GM12878 (cell line): ENCODE measurements at regions not wholly inside any gene's neighbourhood (a gene's known extent, or its start where the extent isn't known, plus 50 kb on each side); places are given as distances from the start of the nearest gene placed in this dataset.

ENCODE experiments used
- CTCF ChIP-seq, 3 experiments: IDR thresholded peaks in 2 of 3; conservative IDR thresholded peaks in 1 of 3; 2 replicates each; pipeline ENCODE4 v1.5.1; 2011; ENCODE audit warnings: low read depth in 3 of 3, low read length in 3 of 3, mild to moderate bottlenecking in 3 of 3, control low read depth in 2 of 3, moderate library complexity in 2 of 3, inconsistent platforms in 1 of 3, mixed read lengths in 1 of 3; ENCODE audit not compliant: control insufficient read depth in 2 of 3, insufficient read depth in 1 of 3; ENCODE audit errors: extremely low read depth in 1 of 3
- EP300 ChIP-seq, 2 experiments: fragments of 150-350 bp in 1 of 2; IDR thresholded peaks; 2 replicates each; pipeline ENCODE4 v1.6.1; 2011 to 2012; ENCODE audit warnings: low read depth in 2 of 2, low read length in 2 of 2, borderline replicate concordance in 1 of 2, improper control_type of control experiment in 1 of 2, inconsistent platforms in 1 of 2; ENCODE audit not compliant: control insufficient read depth in 1 of 2
- HDAC2 ChIP-seq: fragments of 200-600 bp; sonication (generic); IDR thresholded peaks from 2 replicates; pipeline ENCODE4 v1.6.1; 2017
- MAX ChIP-seq: IDR thresholded peaks from 2 replicates; pipeline ENCODE4 v1.6.1; 2012; ENCODE audit warnings: low read depth, low read length, improper control_type of control experiment

GRCh38 chr9:96158147-96158546 is 143.8 kb downstream of the HSD17B3 start:
- TF ChIP-seq EP300 (IDR thresholded peaks at IDR 0.05; ENCODE audit: borderline replicate concordance in 1 of 2, control insufficient read depth in 1 of 2, low read depth in 2 of 2, low read length in 2 of 2): no peak
- TF ChIP-seq MAX: no peak
- TF ChIP-seq CTCF (IDR thresholded peaks at IDR 0.05 in 2 of 3, conservative IDR thresholded peaks at IDR 0.05 in 1 of 3; ENCODE audit: control insufficient read depth in 2 of 3, extremely low read depth in 1 of 3, insufficient read depth in 1 of 3, low read depth in 3 of 3, low read length in 3 of 3): no peak
- no peak for TF ChIP-seq HDAC2
